ENCODE measurements at regions not wholly inside any gene's neighbourhood (a gene's known extent, or its start where the extent isn't known, plus 50 kb on each side); places are given as distances from the start of the nearest gene placed in this dataset.
A peak's percentile ranks its signal among the peaks of the same experiment; 100 is the strongest.
"Not testable (repeated sequence)": the region's sequence is repeated elsewhere in the genome, so short reads cannot be mapped to it uniquely, and the experiment has no call there.

DNA sequence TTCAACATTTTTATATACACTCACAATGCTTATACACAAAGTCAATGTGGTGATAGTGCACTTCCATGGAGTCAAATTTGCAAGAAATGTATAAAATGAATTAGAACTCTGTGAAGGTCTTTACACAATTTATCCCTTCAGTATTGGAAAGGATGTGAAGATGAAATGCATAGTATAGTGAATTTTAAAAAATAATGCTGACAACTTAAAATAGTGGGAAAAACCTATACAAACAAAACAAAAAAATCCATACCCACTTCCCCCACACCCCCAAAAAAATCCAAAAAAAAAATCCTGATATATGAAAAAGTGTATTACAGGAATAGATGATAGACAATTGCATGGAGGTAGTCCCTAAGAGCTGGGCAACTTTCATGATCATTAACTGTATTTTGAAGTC, 165.3 kb downstream of the HLX start:
- Histone ChIP-seq H3K9me3 (ENCODE audit: control insufficient read depth, insufficient read depth, low read length) (no peaks in the 10 kb centered on the region), H3K36me3 (ENCODE audit: control insufficient read depth, insufficient read depth, low read length) (no peaks in the 10 kb centered on the region), H3K4me1 (ENCODE audit: control insufficient read depth, insufficient read depth, low read length) (peaks cover 10% of the 10 kb centered on the region), H3K4me3 (ENCODE audit: low read length) (no peak overlapping the region), H3K27me3 (ENCODE audit: control insufficient read depth, insufficient read depth, low read length) (no peaks in the 10 kb centered on the region), H3K27ac (ENCODE audit: low read length) (no peak overlapping the region)
- Mint-ChIP-seq H3K27me3 (ENCODE audit: low read depth in 2 of 2) (peaks cover 0 to 3% of the 10 kb centered on the region in 2 donors), H3K9me3 (peaks cover 1 to 2% of the 10 kb centered on the region in 2 donors), H3K27ac (no peak overlapping the region), H3K4me1 (no peaks in the 10 kb centered on the region), H3K36me3 (no peaks in the 10 kb centered on the region), H3K4me3 (no peak overlapping the region)
- no peak for ATAC-seq
- DNase-seq: no peak
- TF ChIP-seq CTCF (IDR thresholded peaks at IDR 0.05): no peak
- intact Hi-C loops (cut with micrococcal nuclease): no loop called here

DNA sequence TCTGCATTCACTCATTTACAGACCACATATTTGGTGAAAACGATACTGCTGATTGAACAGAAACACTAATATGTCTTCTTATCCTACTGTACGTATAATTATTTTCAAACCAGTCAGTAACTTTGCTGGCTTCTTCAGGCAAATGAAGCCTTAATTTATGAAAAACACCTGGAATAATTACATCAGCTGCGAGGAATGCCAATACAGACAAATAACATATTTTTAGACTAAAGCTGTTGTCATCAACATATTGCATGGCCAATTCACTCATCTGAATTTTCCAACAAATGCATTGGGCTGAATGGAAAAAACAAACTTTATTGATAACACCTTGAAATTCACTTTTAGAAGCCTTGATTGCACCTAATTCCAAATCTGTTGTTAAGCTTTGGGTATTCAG, 165.9 kb downstream of the HLX start:
- WGBS (ENCODE audit: insufficient coverage): 94% methylated on average over 3 of the region's 3 CpGs
- no peak overlapping the region for H3K4me3 ChIP-seq (ENCODE audit: low read length)
- no peak overlapping the region for H3K27ac ChIP-seq (ENCODE audit: low read length)
- H3K27ac Mint-ChIP-seq: no peak overlapping the region
- peaks cover 0 to 3% of the 10 kb centered on the region in 2 donors for H3K27me3 Mint-ChIP-seq (ENCODE audit: low read depth in 2 of 2)
- ATAC-seq: no peak
- H3K9me3 ChIP-seq (ENCODE audit: control insufficient read depth, insufficient read depth, low read length): no peaks in the 10 kb centered on the region
- H3K4me1 Mint-ChIP-seq: no peaks in the 10 kb centered on the region
- H3K36me3 Mint-ChIP-seq: no peaks in the 10 kb centered on the region
- intact Hi-C loops (cut with micrococcal nuclease): no loop called here
- H3K9me3 Mint-ChIP-seq: peaks cover 4 to 6% of the 10 kb centered on the region in 2 donors
- H3K4me1 ChIP-seq (ENCODE audit: control insufficient read depth, insufficient read depth, low read length): peaks cover 10% of the 10 kb centered on the region
- TF ChIP-seq CTCF (IDR thresholded peaks at IDR 0.05): no peak
- H3K36me3 ChIP-seq (ENCODE audit: control insufficient read depth, insufficient read depth, low read length): no peaks in the 10 kb centered on the region
- H3K27me3 ChIP-seq (ENCODE audit: control insufficient read depth, insufficient read depth, low read length): no peaks in the 10 kb centered on the region
- DNase-seq: no peak
- no peak overlapping the region for H3K4me3 Mint-ChIP-seq

DNA sequence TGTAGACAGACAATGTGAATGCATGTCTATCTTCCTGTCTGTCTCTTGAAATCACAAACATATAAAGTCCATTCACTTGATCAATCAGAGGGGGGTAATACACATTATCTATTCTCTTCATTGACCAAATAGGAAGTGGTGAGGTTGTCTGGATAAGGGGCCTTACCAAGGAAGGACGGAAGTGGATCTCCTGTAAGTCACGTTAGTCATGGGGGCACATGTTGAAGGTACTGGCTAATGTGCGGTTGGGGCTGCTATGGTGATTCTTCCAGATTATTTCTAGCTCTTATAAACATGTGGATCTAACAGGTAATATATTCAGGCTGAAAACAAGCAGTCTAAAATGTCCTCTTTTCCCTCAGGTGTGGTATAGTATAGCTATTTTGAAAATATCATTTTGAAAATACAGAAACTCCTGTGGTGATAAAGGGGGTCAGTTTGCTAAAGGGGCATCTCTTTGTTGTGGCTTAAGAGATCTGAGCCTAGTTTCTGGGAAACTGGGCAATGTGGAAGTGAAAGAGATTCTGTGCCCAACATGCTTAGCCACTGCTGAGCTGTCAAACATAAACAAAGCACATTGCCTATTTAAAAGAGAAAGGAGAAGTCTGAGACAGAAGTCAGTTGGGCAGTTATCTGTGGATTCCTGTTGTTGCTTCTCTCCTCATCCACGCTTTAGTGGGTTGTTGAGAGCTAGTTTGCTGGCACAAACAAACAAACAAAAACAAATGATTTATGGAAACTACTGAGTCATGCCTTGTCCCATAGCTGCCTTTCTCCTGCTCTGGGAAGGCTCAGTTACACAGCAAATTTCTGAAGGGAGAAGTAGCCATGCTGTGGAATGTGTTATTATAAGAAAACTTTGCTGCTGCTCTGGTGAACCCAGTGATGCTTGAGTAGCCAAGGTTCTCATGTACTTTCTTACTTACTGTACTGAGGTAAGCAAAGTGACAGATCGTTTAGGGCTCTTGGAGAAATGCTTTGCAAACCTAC, 166.9 kb downstream of the HLX start:
- H3K4me3 Mint-ChIP-seq: no peak overlapping the region
- no peak for DNase-seq
- H3K4me1 ChIP-seq (ENCODE audit: control insufficient read depth, insufficient read depth, low read length): peaks cover 10% of the 10 kb centered on the region
- no peak overlapping the region for H3K27ac Mint-ChIP-seq
- H3K4me1 Mint-ChIP-seq: no peaks in the 10 kb centered on the region
- 38% methylated on average over 4 of the region's 5 CpGs for WGBS (ENCODE audit: insufficient coverage)
- no peak overlapping the region for H3K4me3 ChIP-seq (ENCODE audit: low read length)
- intact Hi-C loops (cut with micrococcal nuclease): no loop called here
- no peaks in the 10 kb centered on the region for H3K9me3 ChIP-seq (ENCODE audit: control insufficient read depth, insufficient read depth, low read length)
- peaks cover 4 to 9% of the 10 kb centered on the region in 2 donors for H3K9me3 Mint-ChIP-seq
- H3K27ac ChIP-seq (ENCODE audit: low read length): peak overlapping the region; percentile 56
- no peaks in the 10 kb centered on the region for H3K36me3 ChIP-seq (ENCODE audit: control insufficient read depth, insufficient read depth, low read length)
- no peak for TF ChIP-seq CTCF (IDR thresholded peaks at IDR 0.05)
- H3K36me3 Mint-ChIP-seq: no peaks in the 10 kb centered on the region
- ATAC-seq: peak in 1 of 3 donors; percentile 67
- H3K27me3 ChIP-seq (ENCODE audit: control insufficient read depth, insufficient read depth, low read length): no peaks in the 10 kb centered on the region
- peaks cover 0 to 3% of the 10 kb centered on the region in 2 donors for H3K27me3 Mint-ChIP-seq (ENCODE audit: low read depth in 2 of 2)

GRCh38 chr1:221051391-221051790, 172.1 kb downstream of the HLX start:
- H3K4me3 ChIP-seq (ENCODE audit: low read length); H3K27me3 ChIP-seq (ENCODE audit: control insufficient read depth, insufficient read depth, low read length); DNase-seq; H3K4me3 Mint-ChIP-seq; H3K27ac ChIP-seq (ENCODE audit: low read length); ATAC-seq; H3K27ac Mint-ChIP-seq; H3K36me3 Mint-ChIP-seq; H3K27me3 Mint-ChIP-seq (ENCODE audit: low read depth in 2 of 2); H3K9me3 ChIP-seq (ENCODE audit: control insufficient read depth, insufficient read depth, low read length); H3K36me3 ChIP-seq (ENCODE audit: control insufficient read depth, insufficient read depth, low read length); H3K4me1 Mint-ChIP-seq; intact Hi-C loops (cut with micrococcal nuclease); H3K4me1 ChIP-seq (ENCODE audit: control insufficient read depth, insufficient read depth, low read length): not testable (repeated sequence)
- peaks cover 9 to 12% of the 10 kb centered on the region in 2 donors for H3K9me3 Mint-ChIP-seq
- 60% methylated on average over 1 of the region's 4 CpGs for WGBS (ENCODE audit: insufficient coverage)

All from natural killer cell (primary cell).